Endothelial cell of umbilical vein (primary cell): ENCODE measurements at regions not wholly inside any gene's neighbourhood (a gene's known extent, or its start where the extent isn't known, plus 50 kb on each side); places are given as distances from the start of the nearest gene placed in this dataset.

Source experiments
- BruUV-seq: library from RNA; stranded (reverse); fragments of 400-500 nt; replicated peaks from 2 replicates; lab custom pipeline; 2021; lab: Mats Ljungman, UMichigan
- CTCF ChIA-PET: fragments of 300-600, 350-600 bp; sonication (Branson Sonifier 250); formaldehyde crosslinking; loops from one replicate; lab custom pipeline; 2021; ENCODE audit warnings: antibody characterized with exemption, inconsistent platforms; lab: Charles Lee
- POLR2A ChIA-PET: fragments of 300-600, 350-600 bp; sonication (Branson Sonifier 250); formaldehyde crosslinking; loops from one replicate; lab custom pipeline; 2021; ENCODE audit warnings: antibody characterized with exemption, inconsistent platforms; lab: Charles Lee
- DNase-seq: peaks from one replicate; pipeline ENCODE4 v3.0.0-alpha.2; 2011; ENCODE audit warnings: low read depth, low spot score
- FAIRE-seq: peaks from 2 replicates; lab custom pipeline; 2011; peaks lifted over from hg19 to GRCh38; lab: Jason Lieb, UNC
- H2AFZ ChIP-seq: 2 replicates; pipeline ENCODE4 v1.6.0; 2012; ENCODE audit warnings: low read depth, low read length, control low read depth, inconsistent platforms
- H3K27ac ChIP-seq: 2 replicates; pipeline ENCODE4 v1.5.1; 2011; ENCODE audit warnings: low read depth, mild to moderate bottlenecking, control low read depth, low read length, moderate library complexity; ENCODE audit not compliant: insufficient read depth
- H3K27me3 ChIP-seq, 2 experiments: 2 replicates each; pipeline versions ENCODE4 v1.6.0 to v1.6.1; 2011; ENCODE audit warnings: low read length in 2 of 2, mixed read lengths in 1 of 2; ENCODE audit not compliant: control insufficient read depth in 2 of 2, insufficient read depth in 2 of 2
- H3K36me3 ChIP-seq, 2 experiments: 2 replicates in 1 of 2; 3 replicates in 1 of 2; pipeline ENCODE4 v1.5.1; 2011; ENCODE audit warnings: low read length in 2 of 2, mild to moderate bottlenecking in 1 of 2, moderate library complexity in 1 of 2; ENCODE audit not compliant: control insufficient read depth in 2 of 2, insufficient read depth in 2 of 2; ENCODE audit errors: extremely low read depth in 1 of 2
- H3K4me1 ChIP-seq: 3 replicates; pipeline ENCODE4 v1.5.1; 2011; ENCODE audit warnings: mild to moderate bottlenecking, low read length; ENCODE audit not compliant: control insufficient read depth, insufficient read depth; ENCODE audit errors: extremely low read depth
- H3K4me2 ChIP-seq: 2 replicates; pipeline ENCODE4 v1.6.1; 2011; ENCODE audit warnings: low read length, control low read depth, mixed read lengths; ENCODE audit not compliant: insufficient read depth
- H3K4me3 ChIP-seq, 3 experiments: fragments of 200-600 bp in 1 of 3; sonication (generic), shearing (Covaris generic) in 1 of 3; replicated peaks in 1 of 3; 2 replicates each; pipeline ENCODE4 v1.5.1; 2011 to 2016; ENCODE audit warnings: control low read depth in 3 of 3, low read length in 3 of 3, mild to moderate bottlenecking in 2 of 3, inconsistent platforms in 1 of 3, low read depth in 1 of 3, moderate library complexity in 1 of 3; ENCODE audit not compliant: insufficient read depth in 1 of 3
- H3K79me2 ChIP-seq: 2 replicates; pipeline ENCODE4 v1.6.0; 2012; ENCODE audit warnings: low read length, inconsistent platforms; ENCODE audit not compliant: control insufficient read depth, insufficient read depth
- H3K9ac ChIP-seq: replicated peaks from 2 replicates; pipeline ENCODE3; 2011; ENCODE audit warnings: low read length, control low read depth; ENCODE audit not compliant: insufficient read depth; ENCODE audit errors: extremely low read depth
- H3K9me1 ChIP-seq: replicated peaks from 3 replicates; pipeline ENCODE4 v1.6.0; 2011; ENCODE audit warnings: mild to moderate bottlenecking, low read length; ENCODE audit not compliant: control insufficient read depth, insufficient read depth; ENCODE audit errors: extremely low read depth
- H3K9me3 ChIP-seq: replicated peaks from 2 replicates; pipeline ENCODE4 v1.5.1; 2012; ENCODE audit warnings: low read length, inconsistent platforms; ENCODE audit not compliant: control insufficient read depth, insufficient read depth
- H4K20me1 ChIP-seq: replicated peaks from 2 replicates; pipeline ENCODE3; 2011; ENCODE audit warnings: mild to moderate bottlenecking, low read length; ENCODE audit not compliant: control insufficient read depth, insufficient read depth; ENCODE audit errors: extremely low read depth
- CTCF ChIP-seq, 2 donors: IDR thresholded peaks; 1 replicate in 1 of 2; 2 replicates in 1 of 2; pipeline ENCODE4 v1.5.1; 2011; ENCODE audit warnings: low read length in 2 of 2, mild to moderate bottlenecking in 2 of 2, moderate library complexity in 2 of 2, control low read depth in 1 of 2, inconsistent platforms in 1 of 2, low read depth in 1 of 2; ENCODE audit not compliant: insufficient read depth in 1 of 2; ENCODE audit errors: extremely low read depth in 1 of 2
- EZH2 ChIP-seq: IDR thresholded peaks from 2 replicates; pipeline ENCODE4 v1.6.1; 2012; ENCODE audit warnings: borderline replicate concordance, low read depth, mild to moderate bottlenecking, moderate library complexity, low read length, inconsistent platforms; ENCODE audit not compliant: severe bottlenecking
- FOS ChIP-seq: IDR thresholded peaks from 2 replicates; pipeline ENCODE4 v1.6.1; 2011; ENCODE audit warnings: mild to moderate bottlenecking, low read length, moderate library complexity, borderline replicate concordance; ENCODE audit not compliant: insufficient read depth
- GATA2 ChIP-seq: IDR thresholded peaks from 2 replicates; pipeline ENCODE4 v1.7.0; 2011; ENCODE audit warnings: low read depth, mild to moderate bottlenecking, moderate library complexity, mixed read lengths, low read length; ENCODE audit not compliant: insufficient read length, insufficient read depth
- JUN ChIP-seq: IDR thresholded peaks from 2 replicates; pipeline ENCODE4 v1.6.1; 2011; ENCODE audit warnings: borderline replicate concordance, low read depth; ENCODE audit not compliant: insufficient read length, insufficient read depth
- MYC ChIP-seq: IDR thresholded peaks from one replicate; pipeline ENCODE4 v1.6.1; 2011; ENCODE audit warnings: mild to moderate bottlenecking, low read depth, low read length
- POLR2A ChIP-seq: IDR thresholded peaks from 2 replicates; pipeline ENCODE4 v1.6.1; 2012; ENCODE audit warnings: low read depth, mild to moderate bottlenecking, control low read depth, low read length
- POLR2AphosphoS5 ChIP-seq: IDR thresholded peaks from 2 replicates; pipeline ENCODE4 v1.6.1; 2012; ENCODE audit warnings: low read depth, mild to moderate bottlenecking, control low read depth, low read length, moderate library complexity; ENCODE audit not compliant: insufficient read depth
- dilution Hi-C: fragments of 300-500 bp; cut with MboI; formaldehyde crosslinking; loops from one replicate; pipeline ENCODE4 v1.15.0; 2019; ENCODE audit warnings: low sequenced_read_pairs; ENCODE audit not compliant: extremely low pct_ligation_motif_present
- intact Hi-C: fragments of 100-400 bp; cut with micrococcal nuclease; formaldehyde crosslinking; loops from one replicate; pipeline ENCODE4 v1.10.0; 2022
- TF ChIP-seq, protein P1 (sequence below): IDR thresholded peaks from 2 replicates; pipeline ENCODE4 v1.6.1; 2011; ENCODE audit not compliant: insufficient read depth, insufficient read length

DNA sequence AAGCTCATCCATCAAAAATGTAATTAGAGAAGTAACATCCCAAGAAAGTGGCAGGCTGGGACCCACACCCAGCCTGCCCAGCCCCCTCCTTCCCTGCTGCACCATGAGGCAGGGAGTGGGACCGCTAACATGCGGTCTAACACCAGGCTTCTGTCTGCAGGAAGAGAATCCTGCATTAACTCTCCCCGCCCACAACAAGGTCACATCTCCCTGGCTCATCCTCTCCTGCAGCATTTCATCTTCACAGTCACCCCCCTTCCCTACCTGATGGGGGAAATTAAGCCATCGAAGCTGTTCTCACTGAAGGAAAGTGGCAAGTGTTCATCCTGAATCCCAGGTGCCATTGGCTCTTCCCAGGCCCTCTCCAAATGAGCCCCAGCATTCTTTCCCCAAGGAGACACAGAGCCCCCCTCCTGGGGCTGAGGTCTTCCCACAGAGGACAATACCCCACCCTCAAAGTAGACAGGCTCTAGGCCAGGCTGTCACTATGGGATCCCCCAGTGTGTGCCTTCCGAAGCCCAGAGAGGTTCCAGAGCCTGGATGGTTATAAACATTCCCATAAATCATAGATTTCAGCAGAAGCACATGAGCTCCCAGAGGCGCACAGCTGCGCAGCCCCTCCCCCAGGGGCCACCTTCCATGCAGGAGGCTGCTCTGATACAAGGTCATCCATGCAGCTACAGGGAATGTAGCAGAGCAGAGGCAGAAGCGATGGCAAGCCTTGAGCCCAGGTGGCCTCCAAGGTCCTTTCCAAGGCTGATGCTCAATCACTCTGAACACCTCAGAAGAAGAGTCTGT lies 148.0 kb downstream of the OAT start:
- TF ChIP-seq, protein P1, sequence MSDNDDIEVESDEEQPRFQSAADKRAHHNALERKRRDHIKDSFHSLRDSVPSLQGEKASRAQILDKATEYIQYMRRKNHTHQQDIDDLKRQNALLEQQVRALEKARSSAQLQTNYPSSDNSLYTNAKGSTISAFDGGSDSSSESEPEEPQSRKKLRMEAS, result no peak
- no peak for TF ChIP-seq POLR2A
- no peak for TF ChIP-seq FOS
- TF ChIP-seq EZH2, result no peak
- no peak for TF ChIP-seq JUN
- no peak for TF ChIP-seq CTCF (IDR thresholded peaks at IDR 0.05; ENCODE audit: extremely low read depth in 1 of 2, insufficient read depth in 1 of 2, low read depth in 1 of 2, low read length in 2 of 2)
- no peak for TF ChIP-seq POLR2AphosphoS5
- TF ChIP-seq MYC, result no peak
- no peak for TF ChIP-seq GATA2
- no peaks in the 10 kb centered on the region for H3K36me3 ChIP-seq
- H3K9me3 ChIP-seq, result no peaks in the 10 kb centered on the region
- no peaks in the 10 kb centered on the region for H3K27me3 ChIP-seq
- H3K9me1 ChIP-seq, result no peaks in the 10 kb centered on the region
- dilution Hi-C loops, result no loop called here
- no TSS peak for BruUV-seq
- ChIA-PET CTCF (no interaction called here), POLR2A (no interaction called here)
- no peak overlapping the region for H3K4me2 ChIP-seq
- H3K4me3 ChIP-seq, result no peak overlapping the region
- intact Hi-C loops, result no loop called here
- H3K79me2 ChIP-seq, result no peaks in the 10 kb centered on the region
- DNase-seq, result no peak
- H3K27ac ChIP-seq, result no peak overlapping the region
- no peak overlapping the region for H3K9ac ChIP-seq
- no peak for FAIRE-seq
- H2AFZ ChIP-seq, result no peak overlapping the region
- no peaks in the 10 kb centered on the region for H3K4me1 ChIP-seq
- no peaks in the 10 kb centered on the region for H4K20me1 ChIP-seq
